ENCODE measurements at regions not wholly inside any gene's neighbourhood (a gene's known extent, or its start where the extent isn't known, plus 50 kb on each side); places are given as distances from the start of the nearest gene placed in this dataset.

DNA sequence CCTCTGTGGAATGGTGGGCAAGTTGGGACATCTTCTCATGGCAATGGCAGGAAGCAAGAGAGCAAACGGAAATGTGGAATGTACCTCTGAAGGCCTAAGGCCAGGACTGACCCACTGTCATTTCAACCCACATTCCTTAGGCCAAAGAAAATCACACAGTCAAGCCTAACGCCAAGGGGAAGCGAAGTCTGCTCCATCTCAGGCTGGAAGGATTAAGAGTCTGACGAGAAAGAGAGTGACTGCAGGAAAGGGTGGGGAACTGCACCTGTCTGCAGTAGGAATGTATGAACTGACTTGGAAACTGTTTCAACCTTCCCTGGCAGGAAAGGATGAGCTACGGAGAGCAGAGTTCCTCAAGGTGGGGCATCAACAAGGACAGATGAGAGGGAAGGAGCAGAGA is 90.2 kb upstream of the TAS2R1 start:
- no peak for DNase-seq

- no peak for DNase-seq
Measured at GRCh38 chr5:9716838-9717281, 86.7 kb upstream of the TAS2R1 start.

- no peak for DNase-seq
Measured at GRCh38 chr5:9715891-9716335, 85.8 kb upstream of the TAS2R1 start.

- no peak for DNase-seq
Measured at GRCh38 chr5:9713959-9714586, 83.9 kb upstream of the TAS2R1 start.

- DNase-seq: no peak
Measured at GRCh38 chr5:9713356-9713755, 83.2 kb upstream of the TAS2R1 start.

DNA sequence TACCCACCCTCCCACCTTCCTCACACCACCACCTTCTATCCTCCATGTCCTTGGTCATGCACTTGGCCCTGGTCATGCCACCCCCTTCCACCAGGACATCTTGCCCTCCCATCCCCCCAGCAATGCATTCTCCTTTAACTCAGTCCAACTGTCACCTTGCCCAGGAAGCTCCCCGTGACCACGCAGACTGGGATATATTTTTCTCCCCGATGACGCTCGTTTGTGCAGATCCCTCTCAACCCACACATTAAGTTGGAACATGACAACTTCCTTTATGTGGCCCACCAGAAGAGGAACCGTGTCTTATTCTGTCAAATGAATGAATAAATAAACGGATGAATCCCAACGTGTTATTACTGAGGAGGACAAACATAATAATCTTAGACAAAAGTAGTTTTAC is 82.8 kb upstream of the TAS2R1 start:
- no peak for DNase-seq

- no peak for DNase-seq
Measured at GRCh38 chr5:9712506-9712905, 82.4 kb upstream of the TAS2R1 start.

DNA sequence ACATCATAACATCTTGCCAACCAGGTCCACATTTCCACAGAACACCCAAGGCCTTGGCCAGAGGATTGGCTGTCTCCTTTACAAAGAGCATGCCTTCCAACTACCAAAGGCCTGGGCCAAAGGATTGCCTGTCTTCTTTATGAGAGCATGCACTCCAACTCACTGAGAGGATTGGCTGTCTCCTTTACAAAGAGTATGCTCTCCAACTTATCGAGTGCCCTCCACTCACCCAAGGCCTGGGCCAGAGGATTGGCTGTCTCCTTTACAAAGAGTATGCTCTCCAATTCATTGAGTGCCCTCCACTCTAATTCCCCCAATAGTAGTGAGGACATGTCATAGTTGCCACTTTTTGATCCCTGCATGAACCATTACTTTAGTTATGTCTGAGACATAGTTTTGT is 79.9 kb upstream of the TAS2R1 start:
- no peak for DNase-seq

GRCh38 chr5:9707732-9708462 is 77.7 kb upstream of the TAS2R1 start:
- no peak for DNase-seq

DNA sequence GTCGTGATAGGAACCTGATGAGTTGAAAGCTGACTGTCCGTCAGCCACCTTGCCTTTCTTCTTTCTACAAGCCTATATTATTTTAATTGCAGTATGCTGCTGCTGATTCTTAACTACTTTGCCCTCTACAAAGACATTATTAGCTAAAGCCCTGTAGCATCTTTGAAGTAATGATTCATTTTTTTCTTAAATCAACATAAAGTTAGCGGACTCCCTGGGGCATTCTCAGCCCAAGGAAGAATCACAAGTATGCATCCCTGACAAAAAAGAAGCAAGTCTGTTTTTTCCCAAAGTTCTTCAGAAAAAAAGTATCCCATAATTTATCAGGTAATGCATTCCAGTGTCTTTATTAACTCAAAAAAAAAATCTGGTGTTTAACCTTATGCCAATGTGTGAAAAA is 69.5 kb upstream of the TAS2R1 start:
- no peak for DNase-seq

DNA sequence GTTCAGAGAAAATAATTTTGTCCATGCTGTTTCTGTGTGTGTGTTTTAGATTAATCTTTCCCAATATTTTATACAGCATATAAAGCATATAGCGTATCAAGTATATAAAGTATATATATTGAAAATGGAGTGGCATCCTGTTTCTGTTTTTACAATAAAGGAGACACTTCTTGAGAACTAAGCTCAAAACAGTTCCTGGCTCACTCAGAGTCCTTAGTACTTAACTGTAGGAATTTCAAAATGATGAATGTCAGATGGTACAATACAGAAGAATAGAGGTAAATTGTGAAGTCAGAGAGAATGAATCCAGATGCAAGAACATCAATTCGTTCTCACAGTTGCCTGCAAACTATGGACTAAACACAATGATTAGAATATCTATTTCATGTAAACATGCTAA is 68.7 kb upstream of the TAS2R1 start:
- DNase-seq: no peak

GRCh38 chr5:9698125-9698826 is 68.1 kb upstream of the TAS2R1 start:
- DNase-seq: no peak

DNA sequence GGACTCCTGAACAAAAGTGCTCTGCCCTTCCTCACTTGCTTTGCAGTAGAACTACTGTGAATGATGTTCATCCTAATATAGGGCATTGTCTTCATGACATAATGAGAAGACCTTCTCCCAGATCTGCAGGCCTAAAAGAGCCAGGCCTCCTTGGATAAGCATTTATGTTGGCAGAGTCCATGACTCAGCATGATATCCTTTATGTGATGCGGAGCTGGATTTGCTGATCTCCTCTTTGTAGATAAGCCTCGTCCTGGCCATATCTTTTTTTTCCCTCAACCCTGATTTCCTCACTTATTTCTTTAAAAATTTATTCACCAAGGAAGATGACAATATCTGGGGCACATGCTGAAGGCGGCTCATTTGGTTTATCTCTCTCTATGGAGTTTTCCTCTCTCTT is 62.4 kb upstream of the TAS2R1 start:
- DNase-seq: no peak

- DNase-seq: no peak
Measured at GRCh38 chr5:9691261-9691660, 61.1 kb upstream of the TAS2R1 start.

- no peak for DNase-seq
Measured at GRCh38 chr5:9690751-9691150, 60.6 kb upstream of the TAS2R1 start.

DNA sequence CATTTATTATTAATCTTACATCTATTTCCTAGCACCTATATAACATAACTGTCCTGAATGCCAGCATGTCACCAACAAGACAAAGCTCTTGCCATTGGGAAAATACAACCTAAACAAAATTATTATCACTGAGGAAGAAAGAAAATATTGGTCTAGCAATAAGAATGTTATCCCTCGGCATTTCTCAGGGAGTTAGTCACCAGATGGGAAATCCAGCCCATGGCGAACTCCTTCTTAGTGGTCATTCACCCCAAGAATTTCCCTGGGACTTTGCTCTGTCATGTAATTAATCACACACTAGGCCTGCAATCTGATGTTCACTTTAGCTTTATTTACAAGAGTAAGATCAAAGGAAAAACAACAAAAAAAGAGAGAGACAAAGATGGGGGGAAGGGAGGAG is 56.1 kb upstream of the TAS2R1 start:
- no peak for DNase-seq

GRCh38 chr5:9681706-9682105 is 51.6 kb upstream of the TAS2R1 start:
- no peak for DNase-seq
